Activated effector memory CD4-positive, alpha-beta T cell treated with Interleukin-2 at 50 U/mL for 16 hours (primary cell): ENCODE measurements at regions not wholly inside any gene's neighbourhood (a gene's known extent, or its start where the extent isn't known, plus 50 kb on each side); places are given as distances from the start of the nearest gene placed in this dataset.

Experiments
- DNase-seq: peaks from one replicate; pipeline ENCODE4 v3.0.0-alpha.2; 2020

GRCh38 chr13:74706801-74707200 lies 572.6 kb upstream of the KLF12 start:
- no peak for DNase-seq

- no peak for DNase-seq
Observed at GRCh38 chr13:74705438-74705837, 571.2 kb upstream of the KLF12 start.

- DNase-seq: no peak
Observed at GRCh38 chr13:74703855-74704387, 569.7 kb upstream of the KLF12 start.

- DNase-seq: no peak
Observed at GRCh38 chr13:74696148-74696922, 562.1 kb upstream of the KLF12 start.

GRCh38 chr13:74695021-74695800 lies 561.0 kb upstream of the KLF12 start:
- DNase-seq: no peak

GRCh38 chr13:74687442-74688182 lies 553.4 kb upstream of the KLF12 start:
- no peak for DNase-seq

- DNase-seq: no peak
Observed at GRCh38 chr13:74683411-74683810, 549.2 kb upstream of the KLF12 start.

GRCh38 chr13:74682746-74683145 lies 548.5 kb upstream of the KLF12 start:
- no peak for DNase-seq

GRCh38 chr13:74681891-74682290 lies 547.7 kb upstream of the KLF12 start:
- DNase-seq: no peak

GRCh38 chr13:74678308-74678965 lies 544.2 kb upstream of the KLF12 start:
- DNase-seq: no peak

- DNase-seq: no peak
Observed at GRCh38 chr13:74675972-74676371, 541.8 kb upstream of the KLF12 start.

- DNase-seq: no peak
Observed at GRCh38 chr13:74675182-74675581, 541.0 kb upstream of the KLF12 start.

GRCh38 chr13:74674720-74675119 lies 540.5 kb upstream of the KLF12 start:
- DNase-seq: no peak

- DNase-seq: no peak
Observed at GRCh38 chr13:74669149-74669548, 534.9 kb upstream of the KLF12 start.

- DNase-seq: no peak
Observed at GRCh38 chr13:74667656-74668203, 533.5 kb upstream of the KLF12 start.

GRCh38 chr13:74662905-74663304 lies 528.7 kb upstream of the KLF12 start:
- DNase-seq: no peak

GRCh38 chr13:74661851-74662250 lies 527.6 kb upstream of the KLF12 start:
- no peak for DNase-seq

- no peak for DNase-seq
Observed at GRCh38 chr13:74657765-74658164, 523.6 kb upstream of the KLF12 start.

- no peak for DNase-seq
Observed at GRCh38 chr13:74651121-74651520, 516.9 kb upstream of the KLF12 start.

GRCh38 chr13:74647991-74648390 lies 513.8 kb upstream of the KLF12 start:
- no peak for DNase-seq

GRCh38 chr13:74647211-74647610 lies 513.0 kb upstream of the KLF12 start:
- DNase-seq: no peak

GRCh38 chr13:74646091-74646490 lies 511.9 kb upstream of the KLF12 start:
- no peak for DNase-seq

- no peak for DNase-seq
Observed at GRCh38 chr13:74645586-74645985, 511.4 kb upstream of the KLF12 start.
